ENCODE measurements at regions not wholly inside any gene's neighbourhood (a gene's known extent, or its start where the extent isn't known, plus 50 kb on each side); places are given as distances from the start of the nearest gene placed in this dataset.
A peak's percentile ranks its signal among the peaks of the same experiment; 100 is the strongest.
"Not testable (repeated sequence)": the region's sequence is repeated elsewhere in the genome, so short reads cannot be mapped to it uniquely, and the experiment has no call there.

GRCh38 chr3:139116631-139117030 lies 71.9 kb upstream of the PRR23C start:
- not testable (repeated sequence) for DNase-seq (ENCODE audit: low read depth)

- DNase-seq (ENCODE audit: low read depth), result peak; percentile 49
Measured at GRCh38 chr3:139117136-139117675, 72.5 kb upstream of the PRR23C start.

GRCh38 chr3:139117883-139118760 lies 73.4 kb upstream of the PRR23C start:
- no peak for DNase-seq (ENCODE audit: low read depth)

DNA sequence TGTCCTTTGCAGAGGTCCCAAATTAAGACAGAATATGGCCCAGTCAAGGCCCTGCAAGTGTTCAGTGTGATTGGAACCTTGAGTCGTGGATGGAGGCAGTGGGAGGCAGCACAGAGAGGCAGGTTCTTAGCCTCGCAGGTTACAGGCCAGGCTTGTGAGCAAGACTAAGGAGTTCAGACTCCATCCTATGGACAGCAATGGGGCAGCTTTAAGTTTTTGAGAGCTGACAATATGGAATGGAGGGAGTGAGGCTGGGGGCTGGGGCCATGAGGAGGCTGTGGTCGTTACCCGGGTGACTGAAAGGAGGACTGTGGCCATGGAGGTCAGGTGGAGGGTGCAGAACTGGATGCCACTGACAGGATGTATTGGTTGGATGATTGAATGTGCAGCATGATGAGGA lies 74.1 kb upstream of the PRR23C start:
- DNase-seq (ENCODE audit: low read depth), result no peak

- DNase-seq (ENCODE audit: low read depth), result no peak
Measured at GRCh38 chr3:139119331-139120025, 74.8 kb upstream of the PRR23C start.

GRCh38 chr3:139120086-139121056 lies 75.7 kb upstream of the PRR23C start:
- peak; percentile 83 for DNase-seq (ENCODE audit: low read depth)

GRCh38 chr3:139121513-139122220 lies 77.0 kb upstream of the PRR23C start:
- DNase-seq (ENCODE audit: low read depth), result peak; percentile 28

GRCh38 chr3:139122221-139122581 lies 77.5 kb upstream of the PRR23C start:
- peak; percentile 85 for DNase-seq (ENCODE audit: low read depth)

- no peak for DNase-seq (ENCODE audit: low read depth)
Measured at GRCh38 chr3:139122612-139123011, 77.9 kb upstream of the PRR23C start.

DNA sequence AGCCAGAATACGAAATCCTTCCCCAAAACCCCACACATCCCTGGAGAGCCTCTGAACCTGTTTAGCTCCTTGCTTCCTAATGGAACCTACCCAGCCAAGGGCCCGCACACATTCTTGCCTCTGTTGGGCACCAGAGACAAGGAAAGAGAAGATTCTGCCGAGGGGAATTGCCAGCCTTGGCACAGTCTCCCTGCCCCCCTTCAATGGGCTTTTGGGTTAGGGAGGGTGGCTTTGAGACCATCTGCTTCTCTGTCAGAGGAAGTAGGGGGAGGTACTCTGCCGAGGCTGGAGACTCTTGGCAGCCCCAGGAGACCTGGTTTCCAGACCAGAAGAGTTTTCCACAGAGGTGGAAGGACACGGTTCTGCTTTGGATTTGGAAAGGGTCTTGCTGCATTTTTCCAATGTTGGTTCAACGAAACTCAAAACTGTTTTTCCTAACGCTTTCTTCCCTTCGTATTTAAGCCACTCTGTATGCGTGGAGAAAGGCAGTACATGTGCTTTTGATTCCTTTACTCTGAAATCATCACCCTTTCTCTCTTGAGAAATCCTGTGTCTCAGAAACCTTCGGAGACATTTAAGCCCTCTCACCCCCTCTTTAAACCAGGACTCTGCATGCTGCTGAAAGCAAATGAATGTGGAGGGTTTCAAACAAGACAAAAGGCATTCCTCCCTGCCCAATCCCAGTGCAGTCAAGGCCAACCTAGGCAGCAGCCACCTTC lies 78.8 kb upstream of the PRR23C start:
- DNase-seq (ENCODE audit: low read depth), result peak; percentile 10

DNA sequence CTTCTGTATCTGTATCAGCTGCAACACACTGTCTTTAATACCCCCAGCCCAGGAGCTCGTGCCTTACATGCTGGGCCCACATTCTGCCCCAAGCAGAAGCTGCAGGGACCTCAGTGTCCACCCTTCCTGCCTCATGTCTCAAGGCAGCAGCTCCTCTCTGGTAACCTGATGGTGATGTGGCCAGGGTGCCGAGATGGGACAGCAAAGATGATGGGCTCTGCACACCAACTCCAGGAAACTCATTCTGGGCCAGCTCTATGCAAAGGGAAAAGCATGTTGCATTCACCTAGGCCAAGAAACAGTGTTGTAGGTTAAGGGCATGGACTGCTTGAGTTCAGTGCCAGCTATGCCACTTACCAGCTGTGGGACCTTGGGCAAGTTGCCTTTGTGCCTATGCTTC lies 79.5 kb upstream of the PRR23C start:
- DNase-seq (ENCODE audit: low read depth), result no peak

GRCh38 chr3:139127101-139127500 lies 82.4 kb upstream of the PRR23C start:
- DNase-seq (ENCODE audit: low read depth), result peak; percentile 28

DNA sequence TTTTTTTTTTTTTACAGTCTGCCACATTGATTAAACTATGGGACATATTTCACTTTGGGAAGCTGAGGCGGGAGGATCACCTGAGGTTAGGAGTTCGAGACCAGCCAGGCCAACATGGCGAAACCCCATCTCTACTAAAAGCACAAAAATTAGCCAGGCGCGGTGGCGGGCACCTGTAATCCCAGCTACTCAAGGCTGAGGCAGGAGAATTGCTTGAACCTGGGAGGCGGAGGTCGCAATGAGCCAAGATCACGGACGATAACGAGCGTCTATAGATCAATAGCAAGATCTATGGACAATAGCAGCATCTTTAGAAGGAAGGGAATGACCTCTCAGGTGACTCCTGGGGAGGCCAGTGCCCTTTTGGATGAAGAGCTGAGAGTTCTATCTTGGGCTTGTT lies 82.9 kb upstream of the PRR23C start:
- not testable (repeated sequence) for DNase-seq (ENCODE audit: low read depth)

- no peak for DNase-seq (ENCODE audit: low read depth)
Measured at GRCh38 chr3:139128803-139129202, 84.1 kb upstream of the PRR23C start.

GRCh38 chr3:139129892-139130291 lies 85.2 kb upstream of the PRR23C start:
- no peak for DNase-seq (ENCODE audit: low read depth)

DNA sequence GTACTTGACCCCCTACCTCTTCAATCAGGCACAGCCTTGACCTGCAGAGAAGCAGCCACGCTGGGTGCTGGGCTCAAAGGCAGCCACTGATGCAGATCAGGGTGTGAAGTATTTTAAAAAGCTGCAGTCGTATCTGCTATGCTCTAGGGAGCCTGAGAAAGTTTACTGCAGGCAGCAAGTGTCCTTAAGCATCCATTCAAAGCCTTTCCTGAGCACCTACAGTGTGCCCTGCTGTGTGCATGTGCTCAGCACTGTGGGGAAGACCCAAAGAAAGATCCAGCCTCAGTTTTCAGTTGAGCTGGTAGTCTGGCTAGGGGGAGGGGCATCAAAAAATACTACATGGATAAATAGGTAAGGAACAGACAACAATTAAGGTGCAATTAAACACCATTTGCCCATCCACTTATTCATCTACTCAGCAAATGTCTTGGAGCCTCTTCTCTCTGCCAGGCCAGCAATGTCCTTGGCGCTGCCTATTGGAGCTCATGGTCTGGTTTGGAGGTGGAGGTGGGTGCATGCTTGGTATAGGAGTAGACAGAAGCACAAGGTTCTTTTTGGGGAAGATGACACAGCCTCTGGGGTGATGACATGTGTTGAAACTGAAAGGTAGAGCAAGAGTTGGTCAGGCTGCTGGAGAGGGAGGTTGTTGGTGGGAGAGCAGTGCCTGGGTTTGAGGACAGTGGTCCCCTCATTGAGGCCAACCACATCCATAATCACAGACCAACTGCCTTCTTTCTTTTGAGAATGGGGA lies 85.9 kb upstream of the PRR23C start:
- no peak for DNase-seq (ENCODE audit: low read depth)

DNA sequence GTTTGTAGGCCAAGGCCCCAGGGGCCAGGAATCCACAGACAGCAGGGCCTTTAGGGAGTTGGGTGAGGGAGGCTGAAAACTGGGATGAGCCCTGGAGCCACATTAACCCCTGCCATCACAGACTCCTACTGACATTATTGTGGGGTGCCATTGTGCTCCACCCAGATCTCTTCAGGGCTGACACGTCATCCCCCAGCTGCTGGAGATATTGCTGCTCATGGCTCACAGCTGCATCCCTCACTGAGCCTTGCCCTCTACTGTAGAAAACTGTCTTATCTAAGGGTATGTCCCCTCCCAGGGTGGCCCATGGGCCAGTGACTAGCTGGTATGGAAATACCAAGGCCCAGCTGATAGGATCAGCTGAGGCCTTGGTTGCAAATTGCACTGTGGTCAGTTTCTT lies 87.3 kb upstream of the PRR23C start:
- DNase-seq (ENCODE audit: low read depth), result no peak

- no peak for DNase-seq (ENCODE audit: low read depth)
Measured at GRCh38 chr3:139132976-139133375, 88.3 kb upstream of the PRR23C start.

GRCh38 chr3:139134678-139135372 lies 90.1 kb upstream of the PRR23C start:
- DNase-seq (ENCODE audit: low read depth), result no peak
